Retinal pigment epithelial cell (primary cell): ENCODE measurements at regions not wholly inside any gene's neighbourhood (a gene's known extent, or its start where the extent isn't known, plus 50 kb on each side); places are given as distances from the start of the nearest gene placed in this dataset.

Source experiments
- DNase-seq: peaks from one replicate; pipeline ENCODE4 v3.0.0-alpha.2; 2010; ENCODE audit warnings: low read depth
- H3K4me3 ChIP-seq: 2 replicates; pipeline ENCODE4 v1.5.1; 2011; ENCODE audit warnings: mild to moderate bottlenecking, low read length, control low read depth, moderate library complexity
- CTCF ChIP-seq: conservative IDR thresholded peaks from 2 replicates; pipeline ENCODE4 v1.5.1; 2011; ENCODE audit warnings: low read depth, low read length, control low read depth, inconsistent platforms

- no peak for TF ChIP-seq CTCF
- no peak overlapping the region for H3K4me3 ChIP-seq
- no peak for DNase-seq
Observed at GRCh38 chr9:2913026-2913425, 69.1 kb upstream of the PUM3 start.

- no peak for DNase-seq
- TF ChIP-seq CTCF = no peak
- H3K4me3 ChIP-seq = no peak overlapping the region
Observed at GRCh38 chr9:2907411-2907810, 63.5 kb upstream of the PUM3 start.

- DNase-seq = no peak
- no peak for TF ChIP-seq CTCF
- H3K4me3 ChIP-seq = no peak overlapping the region
Observed at GRCh38 chr9:2904242-2904930, 60.5 kb upstream of the PUM3 start.
